Astrocyte of the spinal cord (primary cell): ENCODE measurements at regions not wholly inside any gene's neighbourhood (a gene's known extent, or its start where the extent isn't known, plus 50 kb on each side); places are given as distances from the start of the nearest gene placed in this dataset.
A peak's percentile ranks its signal among the peaks of the same experiment; 100 is the strongest.

ENCODE experiments used
- DNase-seq: peaks from one replicate; pipeline ENCODE4 v3.0.0; 2011; ENCODE audit warnings: low read depth, low spot score
- H3K4me3 ChIP-seq: 2 replicates; pipeline ENCODE4 v1.5.1; 2011; ENCODE audit warnings: low read depth, mild to moderate bottlenecking, low read length, moderate library complexity
- in situ Hi-C: cut with HindIII; loops from 2 replicates; pipeline ENCODE4 v1.10.0; 2017; ENCODE audit warnings: low sequenced_read_pairs
- TF ChIP-seq, protein P1 (sequence below): IDR thresholded peaks from 2 replicates; pipeline ENCODE4 v1.5.1; 2012; ENCODE audit warnings: low read depth, mild to moderate bottlenecking, low read length, inconsistent platforms

DNA sequence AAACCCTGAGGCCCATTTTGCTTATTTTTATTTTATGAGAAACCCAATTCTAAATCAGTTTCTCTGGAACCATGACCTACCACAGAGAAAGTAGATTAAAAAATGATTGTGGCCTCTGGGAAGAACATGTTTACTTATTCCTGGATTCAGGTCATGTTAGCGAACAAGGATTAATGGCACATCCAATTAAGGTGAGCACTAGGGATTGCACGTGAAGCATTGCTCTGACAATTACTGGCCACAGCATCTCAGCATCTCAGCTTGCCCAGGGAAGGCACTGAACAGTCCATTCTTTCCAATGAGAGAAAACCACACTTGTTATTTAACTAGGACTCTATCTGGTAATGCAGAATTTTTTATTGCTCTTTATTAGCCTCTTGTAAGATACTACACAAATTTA is 119.8 kb downstream of the ZNF330 start:
- DNase-seq = no peak
- in situ Hi-C loops = no loop called here
- TF ChIP-seq, protein P1, sequence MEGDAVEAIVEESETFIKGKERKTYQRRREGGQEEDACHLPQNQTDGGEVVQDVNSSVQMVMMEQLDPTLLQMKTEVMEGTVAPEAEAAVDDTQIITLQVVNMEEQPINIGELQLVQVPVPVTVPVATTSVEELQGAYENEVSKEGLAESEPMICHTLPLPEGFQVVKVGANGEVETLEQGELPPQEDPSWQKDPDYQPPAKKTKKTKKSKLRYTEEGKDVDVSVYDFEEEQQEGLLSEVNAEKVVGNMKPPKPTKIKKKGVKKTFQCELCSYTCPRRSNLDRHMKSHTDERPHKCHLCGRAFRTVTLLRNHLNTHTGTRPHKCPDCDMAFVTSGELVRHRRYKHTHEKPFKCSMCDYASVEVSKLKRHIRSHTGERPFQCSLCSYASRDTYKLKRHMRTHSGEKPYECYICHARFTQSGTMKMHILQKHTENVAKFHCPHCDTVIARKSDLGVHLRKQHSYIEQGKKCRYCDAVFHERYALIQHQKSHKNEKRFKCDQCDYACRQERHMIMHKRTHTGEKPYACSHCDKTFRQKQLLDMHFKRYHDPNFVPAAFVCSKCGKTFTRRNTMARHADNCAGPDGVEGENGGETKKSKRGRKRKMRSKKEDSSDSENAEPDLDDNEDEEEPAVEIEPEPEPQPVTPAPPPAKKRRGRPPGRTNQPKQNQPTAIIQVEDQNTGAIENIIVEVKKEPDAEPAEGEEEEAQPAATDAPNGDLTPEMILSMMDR = no peak
- H3K4me3 ChIP-seq = no peak overlapping the region

DNA sequence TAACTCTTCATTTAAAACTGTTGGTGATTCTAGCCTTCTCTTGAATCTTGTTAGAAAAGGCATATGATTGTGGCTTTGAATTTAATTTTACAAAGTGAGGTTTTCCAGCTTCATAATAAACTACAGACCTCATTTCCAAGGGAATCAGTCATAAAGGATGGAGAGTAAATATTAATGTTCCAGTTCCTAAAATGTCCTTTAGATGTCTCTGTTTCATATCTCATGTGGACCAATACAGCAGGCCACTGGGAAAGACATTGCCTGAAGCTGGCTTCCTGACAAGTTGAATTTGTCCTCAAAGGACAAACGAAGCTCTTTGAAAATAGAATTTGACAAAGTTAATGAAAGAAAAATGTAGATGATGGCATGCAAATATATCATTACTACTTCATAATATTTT is 125.4 kb downstream of the ZNF330 start:
- no peak overlapping the region for H3K4me3 ChIP-seq
- TF ChIP-seq, protein P1 = peak; percentile 51
- in situ Hi-C loops = no loop called here
- peak; percentile 75 for DNase-seq

DNA sequence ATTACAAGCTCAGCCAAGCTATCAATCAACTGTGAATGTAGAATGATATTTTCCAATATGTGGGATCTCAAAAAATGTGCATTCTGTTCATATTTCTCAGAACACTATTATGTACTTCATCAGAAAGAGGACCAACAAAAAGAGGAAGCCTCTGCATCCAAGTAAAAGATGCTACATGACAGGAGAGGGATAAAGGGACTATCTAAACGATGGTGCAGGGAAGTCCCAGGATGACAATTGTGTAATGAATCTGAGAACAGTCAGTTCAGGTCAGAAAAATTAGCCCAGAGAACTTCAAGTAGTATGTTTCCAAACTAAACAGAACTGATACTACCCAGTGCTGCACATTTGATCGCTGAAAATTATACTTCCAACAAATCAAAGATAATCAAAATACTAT is 127.0 kb downstream of the ZNF330 start:
- TF ChIP-seq, protein P1 = no peak
- in situ Hi-C loops = no loop called here
- no peak for DNase-seq
- H3K4me3 ChIP-seq = no peak overlapping the region

DNA sequence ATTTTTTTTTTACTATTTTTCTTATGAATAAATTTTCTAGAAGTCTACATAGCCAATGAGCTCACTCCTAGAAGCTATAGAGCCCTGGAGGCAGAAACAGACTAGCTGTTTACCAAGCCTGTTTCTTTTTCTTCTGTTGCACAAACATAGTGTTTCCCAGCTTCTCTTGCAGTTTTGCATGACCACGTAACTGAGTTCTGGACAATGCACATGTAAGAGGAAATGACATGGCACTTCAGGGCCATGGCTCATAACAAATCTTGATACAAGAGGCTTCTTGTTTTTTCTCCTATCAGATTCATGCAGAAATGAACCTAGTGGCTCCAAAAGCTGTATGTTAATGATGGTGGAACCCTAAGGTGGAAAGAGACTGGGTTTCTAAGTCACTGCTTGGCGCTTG is 127.4 kb downstream of the ZNF330 start:
- in situ Hi-C loops = no loop called here
- DNase-seq = no peak
- no peak overlapping the region for H3K4me3 ChIP-seq

DNA sequence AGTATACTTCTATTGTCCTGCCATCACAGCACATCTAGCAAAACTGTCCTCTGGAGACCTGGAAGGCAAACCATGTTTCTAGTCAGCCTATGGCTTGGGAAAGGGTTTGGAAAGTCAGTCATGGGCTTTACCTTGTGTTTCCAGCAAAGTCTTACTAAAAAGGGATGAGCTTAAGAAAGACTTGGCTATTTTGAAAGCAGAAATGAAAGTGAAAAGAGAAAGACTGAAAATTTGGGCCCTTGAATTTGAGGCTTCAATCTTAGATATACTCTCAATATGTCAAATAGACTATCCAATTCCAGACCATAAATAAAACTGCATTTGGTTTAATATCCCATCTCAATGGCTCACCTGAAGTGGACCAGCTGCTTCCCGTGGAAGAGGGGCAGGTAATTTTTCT is 127.9 kb downstream of the ZNF330 start:
- no peak for DNase-seq
- TF ChIP-seq, protein P1 = no peak
- in situ Hi-C loops = no loop called here
- no peak overlapping the region for H3K4me3 ChIP-seq

More for the DNA sequence above, 127.4 kb downstream of the ZNF330 start:
- TF ChIP-seq, protein P1 = no peak

DNA sequence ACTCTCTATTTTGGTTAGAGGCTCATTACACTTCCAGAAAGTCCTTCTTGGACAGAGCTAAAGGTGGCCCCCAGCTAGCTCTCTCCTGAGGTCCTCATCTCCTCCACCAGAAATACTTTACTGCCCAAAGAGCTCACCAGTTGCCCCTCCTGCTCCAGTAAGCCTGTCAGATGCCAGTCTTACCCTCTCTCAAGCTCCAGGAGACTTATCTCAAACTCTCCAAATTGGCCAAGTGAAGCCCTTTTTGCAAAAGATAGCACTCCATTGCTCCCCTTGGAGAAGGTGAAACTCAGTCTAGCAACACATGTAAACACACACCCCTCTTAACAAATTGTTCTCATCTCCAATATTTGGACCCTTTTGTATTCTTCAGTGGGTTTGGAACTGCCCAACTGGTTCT is 128.5 kb downstream of the ZNF330 start:
- H3K4me3 ChIP-seq = no peak overlapping the region
- no peak for DNase-seq
- in situ Hi-C loops = no loop called here
- TF ChIP-seq, protein P1 = no peak
